Skeletal muscle satellite cell (primary cell): ENCODE measurements at regions not wholly inside any gene's neighbourhood (a gene's known extent, or its start where the extent isn't known, plus 50 kb on each side); places are given as distances from the start of the nearest gene placed in this dataset.

Source experiments
- H3K27me3 ChIP-seq: 2 replicates; pipeline ENCODE4 v1.7.0; 2013; ENCODE audit warnings: low read length; ENCODE audit not compliant: control insufficient read depth, insufficient read depth
- H3K36me3 ChIP-seq: 2 replicates; pipeline ENCODE4 v1.7.0; 2013; ENCODE audit warnings: mild to moderate bottlenecking, control low read depth, low read length; ENCODE audit not compliant: insufficient read depth
- H3K4me1 ChIP-seq: 2 replicates; pipeline ENCODE4 v1.7.0; 2013; ENCODE audit warnings: low read length; ENCODE audit not compliant: control insufficient read depth, insufficient read depth
- H3K4me2 ChIP-seq: 2 replicates; pipeline ENCODE4 v1.7.0; 2013; ENCODE audit warnings: mild to moderate bottlenecking, low read length
- H3K4me3 ChIP-seq: 2 replicates; pipeline ENCODE4 v1.7.0; 2013; ENCODE audit warnings: low read length
- H3K9ac ChIP-seq: 2 replicates; pipeline ENCODE4 v1.7.0; 2013; ENCODE audit warnings: mild to moderate bottlenecking, low read depth, low read length, moderate library complexity
- H3K9me3 ChIP-seq: replicated peaks from 2 replicates; pipeline ENCODE4 v1.7.0; 2013; ENCODE audit warnings: mild to moderate bottlenecking, control low read depth, low read length

GRCh38 chr1:95396557-95396956, 162.5 kb downstream of the RWDD3 start:
- Histone ChIP-seq H3K9me3 (no peaks in the 10 kb centered on the region), H3K4me3 (no peak overlapping the region), H3K36me3 (no peaks in the 10 kb centered on the region), H3K4me1 (no peaks in the 10 kb centered on the region), H3K27me3 (no peaks in the 10 kb centered on the region), H3K9ac (no peak overlapping the region), H3K4me2 (no peak overlapping the region)

DNA sequence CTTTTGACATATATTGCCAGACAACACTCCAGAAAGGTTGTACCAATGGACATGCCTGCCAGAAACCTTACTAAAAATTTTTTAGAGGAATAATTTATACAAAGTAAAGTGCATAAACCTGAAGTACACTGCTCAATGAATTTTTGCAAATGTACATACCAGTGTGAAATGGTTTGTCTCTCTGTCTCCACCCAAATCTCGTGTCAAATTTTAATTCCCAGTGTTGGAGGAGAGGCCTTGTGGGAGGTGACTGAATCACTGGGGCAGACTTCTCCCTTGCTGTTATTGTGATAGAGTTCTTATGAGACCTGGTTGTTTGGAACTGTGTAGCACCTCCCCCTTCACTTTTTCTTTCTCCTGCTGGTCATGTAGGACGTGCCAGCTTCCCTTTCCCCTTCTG, 168.8 kb downstream of the RWDD3 start:
- no peaks in the 10 kb centered on the region for H3K9me3 ChIP-seq
- no peaks in the 10 kb centered on the region for H3K4me1 ChIP-seq
- H3K27me3 ChIP-seq: peaks cover 6% of the 10 kb centered on the region
- H3K9ac ChIP-seq: no peak overlapping the region
- H3K36me3 ChIP-seq: no peaks in the 10 kb centered on the region
- no peak overlapping the region for H3K4me2 ChIP-seq
- no peak overlapping the region for H3K4me3 ChIP-seq

DNA sequence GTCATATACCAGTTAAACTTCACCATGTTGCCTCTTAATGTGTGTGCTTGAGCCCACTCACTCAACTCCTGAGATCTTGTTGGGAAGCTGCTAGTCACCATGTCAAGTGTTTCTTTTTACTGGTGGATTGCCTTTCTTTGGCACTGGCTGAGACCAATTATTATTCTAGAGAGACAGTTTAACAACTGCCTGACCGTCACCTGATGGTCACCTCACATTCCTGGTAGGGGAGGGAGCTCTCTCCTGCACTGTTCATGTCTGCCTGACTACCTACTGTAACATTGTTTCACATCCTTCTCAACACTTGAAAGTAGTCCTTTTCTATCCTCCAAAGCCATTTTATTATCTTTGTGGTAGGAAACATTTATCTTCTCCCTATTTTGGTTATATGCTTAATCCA, 172.3 kb downstream of the RWDD3 start:
- peaks cover 8% of the 10 kb centered on the region for H3K27me3 ChIP-seq
- H3K9me3 ChIP-seq: no peaks in the 10 kb centered on the region
- no peaks in the 10 kb centered on the region for H3K36me3 ChIP-seq
- H3K9ac ChIP-seq: no peak overlapping the region
- H3K4me3 ChIP-seq: no peak overlapping the region
- no peaks in the 10 kb centered on the region for H3K4me1 ChIP-seq
- no peak overlapping the region for H3K4me2 ChIP-seq

- Histone ChIP-seq H3K36me3 (no peaks in the 10 kb centered on the region), H3K4me1 (no peaks in the 10 kb centered on the region), H3K27me3 (peaks cover 8% of the 10 kb centered on the region), H3K9me3 (no peaks in the 10 kb centered on the region), H3K9ac (no peak overlapping the region), H3K4me3 (no peak overlapping the region), H3K4me2 (no peak overlapping the region)
Observed at GRCh38 chr1:95407131-95407885, 173.3 kb downstream of the RWDD3 start.

DNA sequence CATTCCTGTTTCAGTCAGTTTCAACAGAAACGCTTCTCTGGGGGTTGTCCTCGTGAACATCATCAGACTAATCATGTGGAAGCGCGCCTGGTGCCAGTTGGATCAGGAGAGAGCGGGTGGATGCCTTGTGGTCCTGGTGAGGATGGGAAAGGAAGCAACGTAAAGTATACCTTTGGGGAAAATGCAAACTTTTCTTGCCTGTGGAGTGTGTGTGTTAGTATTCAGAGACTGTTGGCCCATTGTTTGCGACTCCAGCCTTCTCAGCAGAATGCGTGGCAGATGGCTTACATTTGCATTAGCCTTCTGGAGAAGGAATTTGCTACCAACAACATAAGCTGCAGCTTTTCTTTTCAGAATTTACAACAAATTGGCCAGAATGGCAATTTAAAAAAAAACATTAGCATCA, 173.9 kb downstream of the RWDD3 start:
- Histone ChIP-seq H3K4me3 (no peak overlapping the region), H3K27me3 (peaks cover 8% of the 10 kb centered on the region), H3K4me1 (no peaks in the 10 kb centered on the region)

DNA sequence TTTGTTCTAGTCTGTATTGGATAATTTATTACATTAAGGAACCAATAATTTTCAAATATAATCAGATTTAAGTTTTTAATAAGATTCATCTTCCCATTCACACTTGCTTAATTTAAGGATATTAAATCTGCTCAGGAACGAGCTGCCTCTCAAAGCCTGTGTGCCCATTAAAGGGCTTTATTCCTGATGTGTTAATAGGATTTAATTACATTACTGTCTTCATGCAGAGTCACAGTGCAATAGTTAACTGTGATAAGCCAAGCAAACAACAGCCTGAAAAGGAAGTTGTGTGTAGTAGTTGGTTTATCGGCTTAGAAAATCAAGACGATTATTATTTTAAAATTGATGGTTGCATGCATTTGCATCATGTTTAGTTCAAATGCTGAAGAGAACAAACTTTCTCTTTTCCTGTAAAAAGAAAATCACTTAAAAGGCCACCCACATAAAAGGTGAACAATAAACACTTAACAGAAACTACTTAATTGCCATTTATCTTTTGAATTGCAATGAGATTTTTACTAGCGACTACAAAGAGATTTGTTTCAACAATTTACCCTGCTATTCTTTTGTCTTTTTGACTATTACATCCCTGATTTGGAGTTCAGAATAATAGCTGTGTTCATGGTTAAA, 174.6 kb downstream of the RWDD3 start:
- Histone ChIP-seq H3K4me3 (no peak overlapping the region), H3K27me3 (peaks cover 8% of the 10 kb centered on the region), H3K9ac (no peak overlapping the region), H3K4me1 (no peaks in the 10 kb centered on the region), H3K36me3 (no peaks in the 10 kb centered on the region), H3K9me3 (no peaks in the 10 kb centered on the region), H3K4me2 (no peak overlapping the region)

More for the DNA sequence above, 173.9 kb downstream of the RWDD3 start:
- Histone ChIP-seq H3K9ac (no peak overlapping the region), H3K4me2 (no peak overlapping the region), H3K36me3 (no peaks in the 10 kb centered on the region), H3K9me3 (no peaks in the 10 kb centered on the region)

DNA sequence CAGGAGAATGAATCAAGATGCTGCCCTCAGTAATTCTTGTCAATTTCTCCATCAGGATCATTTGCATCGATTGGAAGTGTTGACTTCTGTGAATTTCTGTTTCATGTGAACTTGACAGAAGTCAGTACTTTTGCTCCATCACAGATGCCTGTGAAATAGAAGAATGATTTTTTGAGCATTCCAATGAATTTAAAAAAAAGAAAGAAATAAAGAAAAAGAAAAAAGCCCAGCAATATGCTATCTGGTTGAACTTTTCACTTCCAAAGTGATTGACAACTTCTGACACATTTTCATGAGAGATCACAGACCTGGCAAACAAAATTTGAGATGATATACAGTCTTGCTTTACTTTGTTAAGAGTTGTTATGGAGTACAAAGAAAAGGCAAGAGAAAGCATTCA, 175.3 kb downstream of the RWDD3 start:
- Histone ChIP-seq H3K4me1 (no peaks in the 10 kb centered on the region), H3K9ac (no peak overlapping the region), H3K36me3 (no peaks in the 10 kb centered on the region), H3K4me3 (no peak overlapping the region), H3K4me2 (no peak overlapping the region), H3K27me3 (peaks cover 8% of the 10 kb centered on the region), H3K9me3 (no peaks in the 10 kb centered on the region)

DNA sequence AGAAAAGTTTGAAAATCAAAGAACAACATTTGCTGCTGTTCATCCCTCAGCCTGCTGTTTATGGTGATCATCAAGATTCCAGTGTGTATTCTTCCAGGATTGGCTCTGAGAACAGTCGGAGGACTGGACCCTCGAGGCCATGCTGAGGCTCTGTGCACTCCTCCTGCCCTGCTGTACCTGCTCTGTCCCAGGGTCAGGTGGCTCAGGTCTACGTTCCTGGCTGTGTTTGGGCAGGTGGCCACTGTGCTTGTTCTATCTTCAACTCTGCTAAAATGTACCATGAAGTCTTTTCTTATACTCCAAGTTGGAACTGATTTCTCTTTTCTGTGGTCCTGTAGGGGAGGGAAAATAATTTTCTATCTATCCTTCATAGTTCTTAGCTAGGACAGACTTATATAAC, 175.9 kb downstream of the RWDD3 start:
- no peak overlapping the region for H3K4me3 ChIP-seq
- no peaks in the 10 kb centered on the region for H3K36me3 ChIP-seq
- no peak overlapping the region for H3K4me2 ChIP-seq
- no peaks in the 10 kb centered on the region for H3K4me1 ChIP-seq
- no peak overlapping the region for H3K9ac ChIP-seq
- peaks cover 8% of the 10 kb centered on the region for H3K27me3 ChIP-seq
- H3K9me3 ChIP-seq: no peaks in the 10 kb centered on the region

- no peaks in the 10 kb centered on the region for H3K27me3 ChIP-seq
- no peaks in the 10 kb centered on the region for H3K4me1 ChIP-seq
- H3K9me3 ChIP-seq: no peaks in the 10 kb centered on the region
- no peak overlapping the region for H3K4me2 ChIP-seq
- H3K9ac ChIP-seq: no peak overlapping the region
- no peak overlapping the region for H3K4me3 ChIP-seq
- no peaks in the 10 kb centered on the region for H3K36me3 ChIP-seq
Observed at GRCh38 chr1:95415146-95415545, 181.1 kb downstream of the RWDD3 start.

GRCh38 chr1:95426772-95427171, 192.8 kb downstream of the RWDD3 start:
- H3K9ac ChIP-seq: no peak overlapping the region
- H3K27me3 ChIP-seq: no peaks in the 10 kb centered on the region
- H3K4me2 ChIP-seq: no peak overlapping the region
- H3K4me1 ChIP-seq: no peaks in the 10 kb centered on the region
- H3K36me3 ChIP-seq: no peaks in the 10 kb centered on the region
- no peak overlapping the region for H3K4me3 ChIP-seq
- H3K9me3 ChIP-seq: no peaks in the 10 kb centered on the region

DNA sequence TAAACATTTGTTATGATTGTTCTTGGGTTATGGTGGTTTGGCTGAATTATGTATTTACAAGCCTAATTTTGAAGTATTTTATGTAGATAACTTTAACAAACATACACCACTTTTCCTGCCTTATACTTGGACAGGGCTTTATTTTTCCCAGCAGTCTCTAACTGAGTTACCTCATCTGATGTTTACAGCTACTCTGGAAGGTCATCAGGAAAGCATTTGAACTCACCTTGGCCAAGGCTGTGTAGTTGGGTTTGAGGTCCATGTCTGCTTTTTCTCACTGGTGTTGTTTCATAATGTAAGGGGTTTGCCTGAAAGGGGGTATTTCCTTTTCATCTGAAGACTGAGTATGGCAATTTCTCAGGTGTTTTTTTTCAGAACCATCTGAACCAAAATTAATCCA, 193.5 kb downstream of the RWDD3 start:
- Histone ChIP-seq H3K27me3 (no peaks in the 10 kb centered on the region), H3K9ac (no peak overlapping the region), H3K36me3 (no peaks in the 10 kb centered on the region), H3K9me3 (no peaks in the 10 kb centered on the region), H3K4me2 (no peak overlapping the region), H3K4me3 (no peak overlapping the region), H3K4me1 (no peaks in the 10 kb centered on the region)

DNA sequence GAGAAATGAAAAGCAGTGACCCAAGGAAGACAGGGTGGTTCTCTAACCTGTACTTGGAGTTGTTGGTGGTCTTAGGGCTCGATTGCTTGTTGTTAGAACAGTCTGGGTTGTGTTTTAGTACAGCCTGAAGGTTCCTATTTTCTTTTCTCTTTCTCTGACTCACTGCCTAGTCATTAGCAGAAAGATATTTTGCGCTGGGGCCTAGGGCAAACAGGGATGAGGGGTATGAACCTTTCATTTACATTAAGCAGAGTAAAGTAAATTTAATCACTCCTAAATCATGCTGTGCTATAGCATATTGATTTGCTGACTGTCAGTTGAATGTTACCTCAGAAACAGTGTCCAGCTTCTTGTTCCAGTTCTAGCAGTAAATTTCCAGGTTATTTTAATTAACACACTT, 197.2 kb downstream of the RWDD3 start:
- H3K4me2 ChIP-seq: no peak overlapping the region
- no peak overlapping the region for H3K4me3 ChIP-seq
- H3K4me1 ChIP-seq: no peaks in the 10 kb centered on the region
- no peaks in the 10 kb centered on the region for H3K36me3 ChIP-seq
- no peaks in the 10 kb centered on the region for H3K9me3 ChIP-seq
- H3K27me3 ChIP-seq: no peaks in the 10 kb centered on the region
- H3K9ac ChIP-seq: no peak overlapping the region
